NCI-H446 treated with DMSO at 0.1 percent for 48 hours (cell line): ENCODE measurements at regions not wholly inside any gene's neighbourhood (a gene's known extent, or its start where the extent isn't known, plus 50 kb on each side); places are given as distances from the start of the nearest gene placed in this dataset.
"Not testable (repeated sequence)": the region's sequence is repeated elsewhere in the genome, so short reads cannot be mapped to it uniquely, and the experiment has no call there.

ENCODE experiments used
- DNase-seq: peaks from one replicate; lab custom pipeline; 2025; lab: John Stamatoyannopoulos, UW

- DNase-seq: no peak
These were observed 361.2 kb downstream of the NPR3 start for GRCh38 chr5:33072296-33072695.

GRCh38 chr5:33072726-33073125 lies 361.6 kb downstream of the NPR3 start:
- no peak for DNase-seq

GRCh38 chr5:33073881-33074327 lies 362.8 kb downstream of the NPR3 start:
- no peak for DNase-seq

- DNase-seq: no peak
These were observed 363.4 kb downstream of the NPR3 start for GRCh38 chr5:33074548-33074947.

GRCh38 chr5:33075731-33076130 lies 364.6 kb downstream of the NPR3 start:
- DNase-seq: no peak

- no peak for DNase-seq
These were observed 361.2 kb upstream of the TARS1 start for GRCh38 chr5:33079548-33079947.

GRCh38 chr5:33080287-33080686 lies 360.5 kb upstream of the TARS1 start:
- no peak for DNase-seq

- DNase-seq: no peak
These were observed 352.6 kb upstream of the TARS1 start for GRCh38 chr5:33088176-33088575.

GRCh38 chr5:33091571-33092363 lies 349.0 kb upstream of the TARS1 start:
- no peak for DNase-seq

GRCh38 chr5:33092719-33093118 lies 348.0 kb upstream of the TARS1 start:
- no peak for DNase-seq

- no peak for DNase-seq
These were observed 338.2 kb upstream of the TARS1 start for GRCh38 chr5:33102551-33102950.

GRCh38 chr5:33105521-33105941 lies 335.2 kb upstream of the TARS1 start:
- no peak for DNase-seq

- DNase-seq: not testable (repeated sequence)
These were observed 330.3 kb upstream of the TARS1 start for GRCh38 chr5:33110496-33110895.

- no peak for DNase-seq
These were observed 326.4 kb upstream of the TARS1 start for GRCh38 chr5:33114361-33114760.

GRCh38 chr5:33115467-33115866 lies 325.3 kb upstream of the TARS1 start:
- DNase-seq: no peak

- no peak for DNase-seq
These were observed 321.9 kb upstream of the TARS1 start for GRCh38 chr5:33118761-33119415.

GRCh38 chr5:33120671-33121070 lies 320.1 kb upstream of the TARS1 start:
- DNase-seq: no peak

- DNase-seq: no peak
These were observed 311.5 kb upstream of the TARS1 start for GRCh38 chr5:33129309-33129708.

- DNase-seq: no peak
These were observed 304.0 kb upstream of the TARS1 start for GRCh38 chr5:33136785-33137184.

- DNase-seq: not testable (repeated sequence)
These were observed 302.6 kb upstream of the TARS1 start for GRCh38 chr5:33138145-33138544.

GRCh38 chr5:33143405-33144123 lies 297.2 kb upstream of the TARS1 start:
- DNase-seq: no peak

- no peak for DNase-seq
These were observed 293.9 kb upstream of the TARS1 start for GRCh38 chr5:33146881-33147280.

GRCh38 chr5:33148076-33148513 lies 292.7 kb upstream of the TARS1 start:
- no peak for DNase-seq
